ENCODE measurements at regions not wholly inside any gene's neighbourhood (a gene's known extent, or its start where the extent isn't known, plus 50 kb on each side); places are given as distances from the start of the nearest gene placed in this dataset.

- TF ChIP-seq GATA1 (IDR thresholded peaks at IDR 0.05; ENCODE audit: low read depth, low read length) (no peak), POLR2A (IDR thresholded peaks at IDR 0.05; ENCODE audit: low read length) (no peak)
- DNase-seq, result no peak
Observed at GRCh38 chr17:72282439-72283029, 161.7 kb downstream of the SOX9 start.

GRCh38 chr17:72284806-72285205 is 164.0 kb downstream of the SOX9 start:
- TF ChIP-seq GATA1 (IDR thresholded peaks at IDR 0.05; ENCODE audit: low read depth, low read length), result no peak
- TF ChIP-seq POLR2A (IDR thresholded peaks at IDR 0.05; ENCODE audit: low read length), result no peak
- no peak for DNase-seq

GRCh38 chr17:72287586-72287985 is 166.8 kb downstream of the SOX9 start:
- TF ChIP-seq GATA1 (IDR thresholded peaks at IDR 0.05; ENCODE audit: low read depth, low read length), result no peak
- TF ChIP-seq POLR2A (IDR thresholded peaks at IDR 0.05; ENCODE audit: low read length), result no peak
- no peak for DNase-seq

GRCh38 chr17:72294487-72294893 is 173.7 kb downstream of the SOX9 start:
- TF ChIP-seq POLR2A (IDR thresholded peaks at IDR 0.05; ENCODE audit: low read length) (no peak), GATA1 (IDR thresholded peaks at IDR 0.05; ENCODE audit: low read depth, low read length) (no peak)
- DNase-seq, result no peak

GRCh38 chr17:72295916-72296315 is 175.1 kb downstream of the SOX9 start:
- no peak for DNase-seq

GRCh38 chr17:72296456-72296855 is 175.6 kb downstream of the SOX9 start:
- DNase-seq, result no peak
- TF ChIP-seq GATA1 (IDR thresholded peaks at IDR 0.05; ENCODE audit: low read depth, low read length), result no peak

More at GRCh38 chr17:72295916-72296315, 175.1 kb downstream of the SOX9 start:
- no peak for TF ChIP-seq POLR2A (IDR thresholded peaks at IDR 0.05; ENCODE audit: low read length)
- TF ChIP-seq GATA1 (IDR thresholded peaks at IDR 0.05; ENCODE audit: low read depth, low read length), result no peak

- TF ChIP-seq GATA1 (IDR thresholded peaks at IDR 0.05; ENCODE audit: low read depth, low read length) (no peak), POLR2A (IDR thresholded peaks at IDR 0.05; ENCODE audit: low read length) (no peak)
- DNase-seq, result no peak
Observed at GRCh38 chr17:72297326-72298115, 176.7 kb downstream of the SOX9 start.

- no peak for DNase-seq
- TF ChIP-seq GATA1 (IDR thresholded peaks at IDR 0.05; ENCODE audit: low read depth, low read length) (no peak), POLR2A (IDR thresholded peaks at IDR 0.05; ENCODE audit: low read length) (no peak)
Observed at GRCh38 chr17:72299100-72299499, 178.3 kb downstream of the SOX9 start.

- DNase-seq, result no peak
- TF ChIP-seq GATA1 (IDR thresholded peaks at IDR 0.05; ENCODE audit: low read depth, low read length) (no peak), POLR2A (IDR thresholded peaks at IDR 0.05; ENCODE audit: low read length) (no peak)
Observed at GRCh38 chr17:72299592-72299991, 178.8 kb downstream of the SOX9 start.

GRCh38 chr17:72301887-72302286 is 181.1 kb downstream of the SOX9 start:
- no peak for DNase-seq
- no peak for TF ChIP-seq GATA1 (IDR thresholded peaks at IDR 0.05; ENCODE audit: low read depth, low read length)
- TF ChIP-seq POLR2A (IDR thresholded peaks at IDR 0.05; ENCODE audit: low read length), result no peak

- TF ChIP-seq GATA1 (IDR thresholded peaks at IDR 0.05; ENCODE audit: low read depth, low read length), result no peak
- TF ChIP-seq POLR2A (IDR thresholded peaks at IDR 0.05; ENCODE audit: low read length), result no peak
- DNase-seq, result no peak
Observed at GRCh38 chr17:72302735-72303134, 181.9 kb downstream of the SOX9 start.

GRCh38 chr17:72303787-72304733 is 183.2 kb downstream of the SOX9 start:
- TF ChIP-seq GATA1 (IDR thresholded peaks at IDR 0.05; ENCODE audit: low read depth, low read length) (no peak), POLR2A (IDR thresholded peaks at IDR 0.05; ENCODE audit: low read length) (no peak)
- DNase-seq, result no peak

- DNase-seq, result no peak
- TF ChIP-seq GATA1 (IDR thresholded peaks at IDR 0.05; ENCODE audit: low read depth, low read length) (no peak), POLR2A (IDR thresholded peaks at IDR 0.05; ENCODE audit: low read length) (no peak)
Observed at GRCh38 chr17:72304859-72305258, 184.0 kb downstream of the SOX9 start.

- TF ChIP-seq POLR2A (IDR thresholded peaks at IDR 0.05; ENCODE audit: low read length) (no peak), GATA1 (IDR thresholded peaks at IDR 0.05; ENCODE audit: low read depth, low read length) (no peak)
- no peak for DNase-seq
Observed at GRCh38 chr17:72305472-72305871, 184.7 kb downstream of the SOX9 start.
